Activated CD4-positive, alpha-beta T cell treated with anti-CD3 and anti-CD28 coated beads for 36 hours (primary cell): ENCODE measurements at regions not wholly inside any gene's neighbourhood (a gene's known extent, or its start where the extent isn't known, plus 50 kb on each side); places are given as distances from the start of the nearest gene placed in this dataset.
"Not testable (repeated sequence)": the region's sequence is repeated elsewhere in the genome, so short reads cannot be mapped to it uniquely, and the experiment has no call there.

Experiments
- ATAC-seq: fragments of 200-7000 bp; cut with Tn5 transposase; one replicate; pipeline ENCODE4 v1.10.0; 2021; ENCODE audit warnings: mild to moderate bottlenecking, moderate library complexity
- CTCF ChIA-PET: fragments of 350-600 bp; sonication (Branson Sonifier 250); formaldehyde crosslinking; loops from one replicate; lab custom pipeline; 2021; ENCODE audit warnings: antibody characterized with exemption; lab: Charles Lee
- POLR2A ChIA-PET: fragments of 350-600 bp; sonication (Branson Sonifier 250); formaldehyde crosslinking; loops from one replicate; lab custom pipeline; 2021; ENCODE audit warnings: antibody characterized with exemption, inconsistent platforms; lab: Charles Lee
- DNase-seq: peaks from one replicate; pipeline ENCODE4 v3.0.0-alpha.2; 2020
- H3K27ac Mint-ChIP-seq: one replicate; pipeline ENCODE4 v1.8.0; 2021; ENCODE audit warnings: mixed read lengths
- H3K27me3 Mint-ChIP-seq: one replicate; pipeline ENCODE4 v1.8.0; 2021; ENCODE audit warnings: mixed read lengths
- H3K36me3 Mint-ChIP-seq: one replicate; pipeline ENCODE4 v1.8.0; 2021; ENCODE audit warnings: low read depth, mixed read lengths
- H3K4me1 Mint-ChIP-seq: one replicate; pipeline ENCODE4 v1.8.0; 2021; ENCODE audit warnings: mixed read lengths
- H3K4me3 Mint-ChIP-seq: one replicate; pipeline ENCODE4 v1.8.0; 2021; ENCODE audit warnings: mild to moderate bottlenecking, moderate library complexity, mixed read lengths
- H3K9me3 Mint-ChIP-seq: one replicate; pipeline ENCODE4 v1.8.0; 2021; ENCODE audit warnings: low read depth, mixed read lengths
- intact Hi-C, 2 experiments: fragments of 100-400 bp; cut with DNase I in 1 of 2; cut with micrococcal nuclease in 1 of 2; formaldehyde crosslinking; loops; one replicate each; pipeline versions ENCODE4 v1.14.2 to v1.15.1; 2022 to 2024; cut with DNase I, micrococcal nuclease

GRCh38 chr2:126952216-126952615, 53.5 kb downstream of the TEX51 start:
- ChIA-PET POLR2A (no interaction called here), CTCF (no interaction called here)
- H3K4me1 Mint-ChIP-seq: no peaks in the 10 kb centered on the region
- peaks cover 22% of the 10 kb centered on the region for H3K27me3 Mint-ChIP-seq
- no peak overlapping the region for H3K4me3 Mint-ChIP-seq
- no peak overlapping the region for H3K27ac Mint-ChIP-seq
- intact Hi-C loops: no loop called here
- no peak for DNase-seq
- H3K36me3 Mint-ChIP-seq: no peaks in the 10 kb centered on the region
- no peak for ATAC-seq
- no peaks in the 10 kb centered on the region for H3K9me3 Mint-ChIP-seq

DNA sequence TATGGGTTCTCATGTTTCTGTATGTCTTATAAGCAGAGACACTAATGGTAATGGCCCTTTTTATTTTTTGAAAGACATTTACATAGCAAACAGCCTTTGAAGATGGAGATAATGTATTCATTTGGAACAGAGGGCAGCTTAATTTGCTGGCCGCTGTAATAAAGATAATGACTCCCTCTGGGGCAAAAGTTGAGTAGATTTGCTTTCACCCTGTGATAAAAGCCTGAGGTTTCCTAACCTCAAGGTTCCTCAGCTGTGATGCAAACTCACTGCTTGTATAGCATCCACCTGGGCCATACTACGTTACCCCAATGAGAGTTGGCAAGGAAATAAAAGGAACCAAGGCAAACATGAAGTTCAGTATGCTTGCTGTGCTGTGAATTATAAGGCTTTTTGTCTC, 54.8 kb downstream of the TEX51 start:
- no peak overlapping the region for H3K4me3 Mint-ChIP-seq
- DNase-seq (no peak), ATAC-seq (no peak)
- H3K27ac Mint-ChIP-seq: no peak overlapping the region
- H3K36me3 Mint-ChIP-seq: no peaks in the 10 kb centered on the region
- H3K9me3 Mint-ChIP-seq: no peaks in the 10 kb centered on the region
- no peaks in the 10 kb centered on the region for H3K4me1 Mint-ChIP-seq
- ChIA-PET CTCF (no interaction called here), POLR2A (no interaction called here)
- intact Hi-C loops: no loop called here
- H3K27me3 Mint-ChIP-seq: peaks cover 21% of the 10 kb centered on the region

GRCh38 chr2:126954831-126955230, 56.1 kb downstream of the TEX51 start:
- H3K4me3 Mint-ChIP-seq: no peak overlapping the region
- intact Hi-C loops: no loop called here
- DNase-seq (no peak), ATAC-seq (no peak)
- no peak overlapping the region for H3K27ac Mint-ChIP-seq
- ChIA-PET CTCF (interaction anchor here (0.7 to 2.0 kb wide), 2 partner anchors 17 to 609 kb away, joined by 3 to 12 read pairs; no protein-coding TSS in a partner anchor), POLR2A (no interaction called here)
- H3K36me3 Mint-ChIP-seq: no peaks in the 10 kb centered on the region
- no peaks in the 10 kb centered on the region for H3K4me1 Mint-ChIP-seq
- H3K9me3 Mint-ChIP-seq: no peaks in the 10 kb centered on the region
- peaks cover 19% of the 10 kb centered on the region for H3K27me3 Mint-ChIP-seq

- CTCF ChIA-PET: interaction anchor here (0.5 to 1.4 kb wide), 5 partner anchors 14 to 404 kb away, joined by 3 to 4 read pairs (median 3); no protein-coding TSS in a partner anchor
- intact Hi-C loops: not testable (repeated sequence)
- peaks cover 30% of the 10 kb centered on the region for H3K27me3 Mint-ChIP-seq
Observed at GRCh38 chr2:126956773-126957172, 58.1 kb downstream of the TEX51 start.

GRCh38 chr2:126963390-126963789, 64.7 kb downstream of the TEX51 start:
- no peaks in the 10 kb centered on the region for H3K9me3 Mint-ChIP-seq
- DNase-seq: no peak
- CTCF ChIA-PET: interaction anchor here (0.6 kb wide), 1 partner anchor 254 kb away, joined by 3 read pairs; no protein-coding TSS in a partner anchor
- intact Hi-C loops: no loop called here
- H3K27ac Mint-ChIP-seq: no peak overlapping the region
- peaks cover 43% of the 10 kb centered on the region for H3K27me3 Mint-ChIP-seq
- no peak for ATAC-seq
- H3K4me3 Mint-ChIP-seq: no peak overlapping the region
- no peaks in the 10 kb centered on the region for H3K36me3 Mint-ChIP-seq
- POLR2A ChIA-PET: no interaction called here
- no peaks in the 10 kb centered on the region for H3K4me1 Mint-ChIP-seq

More at GRCh38 chr2:126956773-126957172, 58.1 kb downstream of the TEX51 start:
- DNase-seq, ATAC-seq, H3K4me1 Mint-ChIP-seq, H3K36me3 Mint-ChIP-seq, POLR2A ChIA-PET, H3K9me3 Mint-ChIP-seq, H3K4me3 Mint-ChIP-seq, H3K27ac Mint-ChIP-seq: not testable (repeated sequence)

GRCh38 chr2:126966601-126967000, 67.9 kb downstream of the TEX51 start:
- ATAC-seq (no peak), DNase-seq (no peak)
- CTCF ChIA-PET: no interaction called here
- intact Hi-C loops: no loop called here
- Mint-ChIP-seq H3K4me1 (no peaks in the 10 kb centered on the region), H3K27me3 (peaks cover 46% of the 10 kb centered on the region), H3K27ac (no peak overlapping the region), H3K9me3 (no peaks in the 10 kb centered on the region), H3K4me3 (no peak overlapping the region), H3K36me3 (no peaks in the 10 kb centered on the region)
- POLR2A ChIA-PET: no interaction called here

DNA sequence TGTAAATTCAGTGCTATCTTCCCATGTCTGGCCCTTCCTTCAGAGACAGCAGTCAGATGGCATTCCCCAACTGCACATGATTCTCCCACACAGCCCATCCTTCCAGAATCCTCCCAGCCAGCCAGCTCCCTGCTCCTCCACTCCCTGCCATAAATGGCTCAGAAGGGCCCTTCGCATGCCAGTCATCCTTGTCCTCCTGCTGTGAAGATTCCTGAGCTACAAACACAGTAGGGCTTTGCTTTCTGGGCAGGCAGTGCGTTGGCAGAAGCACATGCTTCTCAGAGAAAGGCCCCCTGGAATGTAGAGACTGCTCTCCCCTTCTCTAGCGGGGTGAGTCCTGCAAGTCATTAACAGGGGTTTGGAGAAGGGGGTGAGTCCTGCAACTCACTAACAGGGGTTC, 71.9 kb downstream of the TEX51 start:
- peaks cover 40% of the 10 kb centered on the region for H3K27me3 Mint-ChIP-seq
- H3K4me3 Mint-ChIP-seq: no peak overlapping the region
- no peaks in the 10 kb centered on the region for H3K9me3 Mint-ChIP-seq
- ATAC-seq (no peak), DNase-seq (no peak)
- H3K36me3 Mint-ChIP-seq: no peaks in the 10 kb centered on the region
- intact Hi-C loops: loop anchor here in 1 of 2 experiments (2.0 to 10.0 kb wide), 3 partner anchors 193 to 726 kb away; no protein-coding TSS in a partner anchor
- no peaks in the 10 kb centered on the region for H3K4me1 Mint-ChIP-seq
- H3K27ac Mint-ChIP-seq: no peak overlapping the region
- CTCF ChIA-PET: interaction anchor here (0.7 to 2.9 kb wide), 3 partner anchors 15 to 169 kb away, joined by 3 to 12 read pairs (median 4); no protein-coding TSS in a partner anchor
- POLR2A ChIA-PET: no interaction called here

- Mint-ChIP-seq H3K9me3 (no peaks in the 10 kb centered on the region), H3K4me1 (no peaks in the 10 kb centered on the region), H3K36me3 (no peaks in the 10 kb centered on the region), H3K4me3 (no peak overlapping the region), H3K27ac (no peak overlapping the region), H3K27me3 (peaks cover 36% of the 10 kb centered on the region)
- DNase-seq (no peak), ATAC-seq (no peak)
- POLR2A ChIA-PET: no interaction called here
- CTCF ChIA-PET: interaction anchor here (0.7 to 2.9 kb wide), 11 partner anchors 16 to 168 kb away, joined by 3 to 12 read pairs (median 4); no protein-coding TSS in a partner anchor
- intact Hi-C loops: loop anchor here in 1 of 2 experiments (2.0 to 10.0 kb wide), 3 partner anchors 194 to 726 kb away; no protein-coding TSS in a partner anchor
Observed at GRCh38 chr2:126971162-126971480, 72.4 kb downstream of the TEX51 start.

DNA sequence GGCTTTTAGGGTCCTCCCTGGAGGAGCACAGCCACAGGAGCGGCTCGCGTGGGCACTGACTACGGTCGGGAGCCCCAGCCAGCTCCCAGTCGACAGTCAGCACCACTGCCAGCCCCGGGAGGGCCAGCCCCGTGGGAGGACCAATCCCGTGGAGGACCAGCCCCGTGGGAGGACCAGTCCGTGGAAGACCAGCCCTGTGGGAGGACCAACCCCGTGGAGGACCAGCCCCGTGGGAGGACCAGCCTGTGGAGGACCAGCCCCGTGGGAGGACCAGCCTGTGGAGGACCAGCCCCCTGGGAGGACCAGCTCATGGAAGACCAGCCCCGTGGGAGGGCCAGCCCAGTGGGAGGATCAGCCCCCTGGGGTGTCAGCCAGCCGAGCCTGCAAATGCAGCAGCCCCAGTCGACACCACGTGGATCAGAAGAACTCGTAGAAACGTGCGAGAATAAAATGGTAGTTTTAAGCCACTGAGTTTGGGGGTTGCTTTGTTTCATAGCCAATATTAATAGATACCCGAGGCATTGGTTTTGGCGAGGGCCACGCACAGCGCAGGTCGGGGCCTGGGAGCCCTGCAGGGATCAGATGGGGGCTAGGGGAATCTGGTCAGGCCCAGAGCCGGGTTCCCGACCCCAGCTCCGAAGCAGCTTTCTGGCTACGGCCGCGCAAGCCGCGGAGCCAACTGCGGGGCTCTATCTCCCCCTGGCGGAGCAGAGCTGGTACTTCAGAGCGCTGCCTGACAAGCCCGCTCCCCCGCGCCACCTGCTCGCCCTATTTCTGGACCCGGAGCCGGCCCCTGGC, 73.0 kb downstream of the TEX51 start:
- ATAC-seq: peak; percentile 95
- CTCF ChIA-PET: interaction anchor here (0.6 to 2.9 kb wide), 30 partner anchors 9 to 897 kb away, joined by 3 to 12 read pairs (median 4); no protein-coding TSS in a partner anchor
- Mint-ChIP-seq H3K4me1 (no peaks in the 10 kb centered on the region), H3K36me3 (no peaks in the 10 kb centered on the region), H3K27me3 (peaks cover 35% of the 10 kb centered on the region), H3K9me3 (no peaks in the 10 kb centered on the region), H3K4me3 (no peak overlapping the region), H3K27ac (no peak overlapping the region)
- POLR2A ChIA-PET: no interaction called here
- intact Hi-C loops: loop anchor here (1.0 to 10.0 kb wide), 6 partner anchors 79 to 727 kb away; no protein-coding TSS in a partner anchor
- DNase-seq: peak; percentile 82

DNA sequence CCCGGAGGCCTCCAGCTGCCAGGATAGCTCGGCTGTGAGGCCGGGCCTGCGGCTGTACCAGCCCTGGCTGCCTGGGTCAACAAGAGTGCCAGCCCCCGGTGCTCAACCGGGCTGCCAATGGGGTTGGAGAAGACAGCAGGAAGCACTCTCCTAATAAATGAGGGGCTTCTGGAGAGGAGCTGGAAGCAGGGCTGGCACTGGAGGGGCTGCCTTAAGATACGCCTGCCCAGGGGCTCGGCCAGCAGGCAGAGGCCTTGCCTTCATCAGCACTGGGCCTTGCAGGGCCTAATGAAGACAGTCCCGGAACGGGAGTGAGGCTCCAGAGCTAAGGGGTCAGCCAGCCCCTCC, 73.6 kb downstream of the TEX51 start:
- ChIA-PET CTCF (interaction anchor here (0.6 to 2.9 kb wide), 24 partner anchors 8 to 727 kb away, joined by 3 to 12 read pairs (median 4); no protein-coding TSS in a partner anchor), POLR2A (no interaction called here)
- H3K36me3 Mint-ChIP-seq: no peaks in the 10 kb centered on the region
- no peak for ATAC-seq
- no peak overlapping the region for H3K4me3 Mint-ChIP-seq
- no peaks in the 10 kb centered on the region for H3K9me3 Mint-ChIP-seq
- peaks cover 30% of the 10 kb centered on the region for H3K27me3 Mint-ChIP-seq
- no peaks in the 10 kb centered on the region for H3K4me1 Mint-ChIP-seq
- intact Hi-C loops: loop anchor here (1.0 to 10.0 kb wide), 5 partner anchors 78 to 727 kb away; no protein-coding TSS in a partner anchor
- DNase-seq: no peak
- no peak overlapping the region for H3K27ac Mint-ChIP-seq

DNA sequence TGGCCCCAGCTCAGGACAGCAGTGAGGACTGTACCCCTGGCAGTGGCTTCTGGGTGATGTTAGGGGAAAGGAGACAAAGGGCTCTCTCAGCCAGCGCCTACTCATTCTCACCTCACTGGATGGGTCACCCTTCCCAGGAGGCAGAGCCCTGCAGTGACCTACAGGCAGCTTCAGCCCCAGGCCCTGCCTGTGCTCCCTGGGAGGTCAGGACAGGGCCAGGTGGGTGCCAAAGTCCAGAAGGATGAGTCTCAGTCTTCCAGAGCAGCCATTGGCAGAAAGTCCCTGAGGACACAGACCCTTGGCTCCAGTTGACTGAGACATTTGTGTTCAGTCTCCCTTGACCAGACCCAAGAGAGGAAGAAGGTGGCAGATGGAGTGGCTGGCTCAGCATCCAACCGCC, 75.1 kb downstream of the TEX51 start:
- H3K4me3 Mint-ChIP-seq: no peak overlapping the region
- no peak for ATAC-seq
- no peak overlapping the region for H3K27ac Mint-ChIP-seq
- no peaks in the 10 kb centered on the region for H3K36me3 Mint-ChIP-seq
- DNase-seq: no peak
- intact Hi-C loops: loop anchor here (2.0 to 10.0 kb wide), 4 partner anchors 87 to 729 kb away; no protein-coding TSS in a partner anchor
- POLR2A ChIA-PET: no interaction called here
- H3K9me3 Mint-ChIP-seq: no peaks in the 10 kb centered on the region
- H3K4me1 Mint-ChIP-seq: peaks cover 6% of the 10 kb centered on the region
- peaks cover 23% of the 10 kb centered on the region for H3K27me3 Mint-ChIP-seq
- CTCF ChIA-PET: no interaction called here
